Astrocyte of the spinal cord (primary cell): ENCODE measurements at regions not wholly inside any gene's neighbourhood (a gene's known extent, or its start where the extent isn't known, plus 50 kb on each side); places are given as distances from the start of the nearest gene placed in this dataset.

Source experiments
- DNase-seq: peaks from one replicate; pipeline ENCODE4 v3.0.0; 2011; ENCODE audit warnings: low read depth, low spot score
- H3K4me3 ChIP-seq: 2 replicates; pipeline ENCODE4 v1.5.1; 2011; ENCODE audit warnings: low read depth, mild to moderate bottlenecking, low read length, moderate library complexity
- in situ Hi-C: cut with HindIII; loops from 2 replicates; pipeline ENCODE4 v1.10.0; 2017; ENCODE audit warnings: low sequenced_read_pairs
- TF ChIP-seq, protein P1 (sequence below): IDR thresholded peaks from 2 replicates; pipeline ENCODE4 v1.5.1; 2012; ENCODE audit warnings: low read depth, mild to moderate bottlenecking, low read length, inconsistent platforms

- H3K4me3 ChIP-seq: no peak overlapping the region
- no peak for DNase-seq
- in situ Hi-C loops: no loop called here
- TF ChIP-seq, protein P1, sequence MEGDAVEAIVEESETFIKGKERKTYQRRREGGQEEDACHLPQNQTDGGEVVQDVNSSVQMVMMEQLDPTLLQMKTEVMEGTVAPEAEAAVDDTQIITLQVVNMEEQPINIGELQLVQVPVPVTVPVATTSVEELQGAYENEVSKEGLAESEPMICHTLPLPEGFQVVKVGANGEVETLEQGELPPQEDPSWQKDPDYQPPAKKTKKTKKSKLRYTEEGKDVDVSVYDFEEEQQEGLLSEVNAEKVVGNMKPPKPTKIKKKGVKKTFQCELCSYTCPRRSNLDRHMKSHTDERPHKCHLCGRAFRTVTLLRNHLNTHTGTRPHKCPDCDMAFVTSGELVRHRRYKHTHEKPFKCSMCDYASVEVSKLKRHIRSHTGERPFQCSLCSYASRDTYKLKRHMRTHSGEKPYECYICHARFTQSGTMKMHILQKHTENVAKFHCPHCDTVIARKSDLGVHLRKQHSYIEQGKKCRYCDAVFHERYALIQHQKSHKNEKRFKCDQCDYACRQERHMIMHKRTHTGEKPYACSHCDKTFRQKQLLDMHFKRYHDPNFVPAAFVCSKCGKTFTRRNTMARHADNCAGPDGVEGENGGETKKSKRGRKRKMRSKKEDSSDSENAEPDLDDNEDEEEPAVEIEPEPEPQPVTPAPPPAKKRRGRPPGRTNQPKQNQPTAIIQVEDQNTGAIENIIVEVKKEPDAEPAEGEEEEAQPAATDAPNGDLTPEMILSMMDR: no peak
Observed at GRCh38 chr2:234711308-234711707, 214.4 kb upstream of the ARL4C start.

- no peak overlapping the region for H3K4me3 ChIP-seq
- DNase-seq: no peak
- in situ Hi-C loops: no loop called here
- TF ChIP-seq, protein P1: no peak
Observed at GRCh38 chr2:234710587-234710986, 213.7 kb upstream of the ARL4C start.

DNA sequence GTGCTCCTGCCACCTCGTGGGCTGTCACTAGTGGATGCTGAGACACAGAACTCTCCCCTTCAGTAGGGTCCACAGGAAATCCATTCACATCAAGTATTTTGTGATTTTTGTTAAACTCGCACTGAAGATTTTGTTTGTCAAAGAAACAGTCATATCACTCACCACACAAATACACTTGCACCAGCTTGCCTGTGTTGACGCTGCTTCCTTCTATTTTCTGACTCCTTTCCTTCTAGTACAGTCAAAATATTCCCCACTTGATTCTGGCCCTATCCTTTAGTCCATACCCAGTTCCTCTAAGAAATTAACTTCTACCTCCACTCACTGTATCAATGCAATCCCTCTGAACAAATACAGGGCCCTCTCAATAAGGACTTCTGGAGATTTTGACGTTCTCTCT lies 213.2 kb upstream of the ARL4C start:
- in situ Hi-C loops: no loop called here

DNA sequence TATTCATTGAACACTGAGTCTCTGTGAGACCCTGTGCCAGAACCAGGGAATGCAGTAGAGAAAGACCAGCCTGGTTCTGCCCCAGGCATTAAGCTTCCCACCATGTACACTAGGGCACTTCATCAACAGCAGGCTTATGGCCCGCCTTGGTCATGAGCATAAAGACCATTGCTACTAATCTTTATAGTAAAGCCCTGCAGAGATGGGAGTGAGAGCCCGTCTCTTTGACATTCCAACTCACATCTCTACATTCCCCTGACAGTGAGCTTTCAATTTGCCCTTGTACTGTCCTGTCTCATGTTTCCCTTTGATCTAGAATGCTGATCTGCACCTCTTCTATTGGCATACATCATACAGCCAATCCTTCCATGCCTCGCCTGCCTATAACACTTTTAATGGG lies 211.8 kb upstream of the ARL4C start:
- DNase-seq: no peak
- TF ChIP-seq, protein P1: no peak
- in situ Hi-C loops: no loop called here
- H3K4me3 ChIP-seq: no peak overlapping the region

More for the DNA sequence above, 213.2 kb upstream of the ARL4C start:
- H3K4me3 ChIP-seq: no peak overlapping the region
- no peak for DNase-seq
- TF ChIP-seq, protein P1: no peak

DNA sequence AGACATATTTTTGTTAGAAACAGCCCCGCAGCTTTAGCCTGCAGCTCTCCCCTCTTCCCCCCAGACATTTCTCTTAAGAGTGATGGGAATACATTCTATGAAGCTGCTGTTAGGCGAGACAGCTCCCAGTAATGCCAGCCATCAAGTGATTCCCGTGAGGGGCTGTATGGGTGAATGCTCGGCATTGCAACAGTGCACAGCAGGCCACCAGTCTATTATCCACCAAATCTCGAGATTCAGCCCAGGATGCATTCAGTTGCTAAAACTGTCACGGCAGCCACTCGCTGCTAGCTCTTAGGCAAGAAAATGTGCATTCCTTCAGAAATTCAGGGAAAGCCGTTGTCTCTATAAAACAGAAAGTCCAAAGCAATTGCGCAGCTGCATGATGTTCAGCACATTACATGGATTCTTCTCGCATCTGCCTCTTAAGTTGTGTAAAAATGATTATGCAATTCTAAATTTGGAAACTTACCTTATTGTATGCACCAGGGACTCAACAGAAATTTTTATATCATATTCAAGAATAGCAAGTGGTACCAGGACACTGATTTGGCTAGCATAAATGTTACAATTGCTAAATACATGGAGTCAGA lies 211.3 kb upstream of the ARL4C start:
- H3K4me3 ChIP-seq: no peak overlapping the region
- no peak for DNase-seq
- in situ Hi-C loops: no loop called here
- TF ChIP-seq, protein P1: no peak

- no peak for DNase-seq
- in situ Hi-C loops: no loop called here
- TF ChIP-seq, protein P1: no peak
- H3K4me3 ChIP-seq: no peak overlapping the region
Observed at GRCh38 chr2:234706086-234706485, 209.2 kb upstream of the ARL4C start.
